GM21825 (cell line): ENCODE measurements at regions not wholly inside any gene's neighbourhood (a gene's known extent, or its start where the extent isn't known, plus 50 kb on each side); places are given as distances from the start of the nearest gene placed in this dataset.

Experiments
- ATAC-seq: cut with Tn5 transposase; IDR thresholded peaks from one replicate; pipeline ENCODE4 v1.9.1; 2021; ENCODE audit warnings: mild to moderate bottlenecking, moderate library complexity; ENCODE audit not compliant: unreplicated experiment

GRCh38 chr2:67650291-67651133 is 253.4 kb downstream of the ETAA1 start:
- no peak for ATAC-seq

GRCh38 chr2:67651565-67651964 is 254.4 kb downstream of the ETAA1 start:
- no peak for ATAC-seq

GRCh38 chr2:67652679-67653078 is 255.5 kb downstream of the ETAA1 start:
- no peak for ATAC-seq

- ATAC-seq: no peak
These were observed 259.7 kb downstream of the ETAA1 start for GRCh38 chr2:67656875-67657274.

- ATAC-seq: no peak
These were observed 261.7 kb downstream of the ETAA1 start for GRCh38 chr2:67658820-67659219.

- no peak for ATAC-seq
These were observed 263.0 kb downstream of the ETAA1 start for GRCh38 chr2:67660015-67660602.

GRCh38 chr2:67660871-67661270 is 263.7 kb downstream of the ETAA1 start:
- ATAC-seq: no peak

GRCh38 chr2:67662222-67662621 is 265.1 kb downstream of the ETAA1 start:
- ATAC-seq: no peak

GRCh38 chr2:67663776-67664175 is 266.6 kb downstream of the ETAA1 start:
- ATAC-seq: no peak

GRCh38 chr2:67666386-67667053 is 269.4 kb downstream of the ETAA1 start:
- no peak for ATAC-seq

- ATAC-seq: no peak
These were observed 270.1 kb downstream of the ETAA1 start for GRCh38 chr2:67667054-67667908.

GRCh38 chr2:67668538-67668937 is 271.4 kb downstream of the ETAA1 start:
- no peak for ATAC-seq

- ATAC-seq: no peak
These were observed 272.0 kb downstream of the ETAA1 start for GRCh38 chr2:67669168-67669567.

- ATAC-seq: no peak
These were observed 272.6 kb downstream of the ETAA1 start for GRCh38 chr2:67669766-67670165.

- no peak for ATAC-seq
These were observed 273.6 kb downstream of the ETAA1 start for GRCh38 chr2:67670747-67671183.

GRCh38 chr2:67671464-67672450 is 274.6 kb downstream of the ETAA1 start:
- ATAC-seq: no peak

- ATAC-seq: no peak
These were observed 277.5 kb downstream of the ETAA1 start for GRCh38 chr2:67674668-67675067.

GRCh38 chr2:67684991-67685390 is 287.9 kb downstream of the ETAA1 start:
- no peak for ATAC-seq

GRCh38 chr2:67686254-67686653 is 289.1 kb downstream of the ETAA1 start:
- ATAC-seq: no peak

- ATAC-seq: no peak
These were observed 292.1 kb downstream of the ETAA1 start for GRCh38 chr2:67689186-67689585.
